Esophagus muscularis mucosa (tissue), 4 donors: ENCODE measurements at regions not wholly inside any gene's neighbourhood (a gene's known extent, or its start where the extent isn't known, plus 50 kb on each side); places are given as distances from the start of the nearest gene placed in this dataset.

Source experiments
- CTCF ChIP-seq, 3 experiments: fragments of 200-600 bp in 2 of 3; fragments of 450-650 bp in 1 of 3; sonication (generic) in 2 of 3; IDR thresholded peaks; one replicate each; pipeline ENCODE4 v1.5.1; 2017 to 2019; ENCODE audit warnings: antibody characterized with exemption in 3 of 3, mild to moderate bottlenecking in 2 of 3, moderate library complexity in 1 of 3
- EP300 ChIP-seq: sonication (generic); formaldehyde crosslinking; IDR thresholded peaks from one replicate; pipeline ENCODE4 v1.6.1; 2017; ENCODE audit warnings: antibody characterized with exemption
- POLR2A ChIP-seq: fragments of 450-650 bp; IDR thresholded peaks from one replicate; pipeline ENCODE4 v1.6.1; 2017; ENCODE audit warnings: antibody characterized with exemption, moderate library complexity, mild to moderate bottlenecking, low read depth

DNA sequence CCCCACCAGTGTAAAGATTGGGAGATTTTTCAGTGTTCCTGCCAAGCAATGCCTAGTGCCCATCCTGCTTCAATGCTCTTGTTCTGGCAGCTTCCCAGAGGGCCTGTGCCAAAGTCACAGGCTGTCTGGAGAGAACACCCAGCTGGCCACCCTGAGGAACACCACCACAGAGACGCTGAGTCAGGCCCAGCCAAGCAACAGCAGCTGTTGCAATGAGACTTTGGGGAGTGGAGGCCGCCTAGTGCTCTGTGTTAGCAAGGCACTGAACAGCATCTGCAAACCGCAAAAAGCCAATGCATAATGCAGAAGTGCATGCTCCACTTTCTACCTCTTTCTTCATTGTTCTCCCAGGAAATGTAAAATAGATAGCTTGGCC, 168.1 kb downstream of the NXPE2 start:
- TF ChIP-seq EP300 (no peak), CTCF (IDR thresholded peaks at IDR 0.05) (no peak), POLR2A (no peak)
